Choroid plexus epithelial cell (primary cell): ENCODE measurements at regions not wholly inside any gene's neighbourhood (a gene's known extent, or its start where the extent isn't known, plus 50 kb on each side); places are given as distances from the start of the nearest gene placed in this dataset.
A peak's percentile ranks its signal among the peaks of the same experiment; 100 is the strongest.

Experiments
- DNase-seq: peaks from one replicate; pipeline ENCODE4 v3.0.0-alpha.2; 2010; ENCODE audit warnings: low read depth
- H3K4me3 ChIP-seq: 2 replicates; pipeline ENCODE4 v1.5.1; 2011; ENCODE audit warnings: low read depth, mild to moderate bottlenecking, control low read depth, low read length, moderate library complexity
- TF ChIP-seq, protein P1 (sequence below): conservative IDR thresholded peaks from 2 replicates; pipeline ENCODE4 v1.5.1; 2011; ENCODE audit warnings: low read depth, mild to moderate bottlenecking, control low read depth, inconsistent platforms, low read length, moderate library complexity

DNA sequence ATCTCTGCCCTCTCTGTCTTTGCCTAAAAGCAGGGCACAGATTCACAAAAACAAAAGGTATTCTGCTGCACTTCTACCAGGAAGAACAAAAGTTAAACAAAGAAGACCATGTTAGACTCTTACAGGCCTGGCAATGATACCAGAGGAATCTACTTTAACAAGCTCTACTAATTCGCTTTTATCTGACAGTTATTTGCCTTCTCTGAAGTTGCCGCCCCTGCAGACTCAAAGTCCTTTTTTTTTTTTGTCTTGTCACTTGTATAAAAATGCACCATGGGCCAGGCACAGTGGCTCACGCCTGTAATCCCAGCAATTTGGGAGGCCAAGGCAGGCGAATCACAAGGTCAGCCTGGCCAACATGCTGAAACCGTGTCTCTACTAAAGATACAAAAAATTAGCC, 176.5 kb upstream of the UBL3 start:
- no peak for DNase-seq
- H3K4me3 ChIP-seq = no peak overlapping the region
- TF ChIP-seq, protein P1, sequence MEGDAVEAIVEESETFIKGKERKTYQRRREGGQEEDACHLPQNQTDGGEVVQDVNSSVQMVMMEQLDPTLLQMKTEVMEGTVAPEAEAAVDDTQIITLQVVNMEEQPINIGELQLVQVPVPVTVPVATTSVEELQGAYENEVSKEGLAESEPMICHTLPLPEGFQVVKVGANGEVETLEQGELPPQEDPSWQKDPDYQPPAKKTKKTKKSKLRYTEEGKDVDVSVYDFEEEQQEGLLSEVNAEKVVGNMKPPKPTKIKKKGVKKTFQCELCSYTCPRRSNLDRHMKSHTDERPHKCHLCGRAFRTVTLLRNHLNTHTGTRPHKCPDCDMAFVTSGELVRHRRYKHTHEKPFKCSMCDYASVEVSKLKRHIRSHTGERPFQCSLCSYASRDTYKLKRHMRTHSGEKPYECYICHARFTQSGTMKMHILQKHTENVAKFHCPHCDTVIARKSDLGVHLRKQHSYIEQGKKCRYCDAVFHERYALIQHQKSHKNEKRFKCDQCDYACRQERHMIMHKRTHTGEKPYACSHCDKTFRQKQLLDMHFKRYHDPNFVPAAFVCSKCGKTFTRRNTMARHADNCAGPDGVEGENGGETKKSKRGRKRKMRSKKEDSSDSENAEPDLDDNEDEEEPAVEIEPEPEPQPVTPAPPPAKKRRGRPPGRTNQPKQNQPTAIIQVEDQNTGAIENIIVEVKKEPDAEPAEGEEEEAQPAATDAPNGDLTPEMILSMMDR = no peak

DNA sequence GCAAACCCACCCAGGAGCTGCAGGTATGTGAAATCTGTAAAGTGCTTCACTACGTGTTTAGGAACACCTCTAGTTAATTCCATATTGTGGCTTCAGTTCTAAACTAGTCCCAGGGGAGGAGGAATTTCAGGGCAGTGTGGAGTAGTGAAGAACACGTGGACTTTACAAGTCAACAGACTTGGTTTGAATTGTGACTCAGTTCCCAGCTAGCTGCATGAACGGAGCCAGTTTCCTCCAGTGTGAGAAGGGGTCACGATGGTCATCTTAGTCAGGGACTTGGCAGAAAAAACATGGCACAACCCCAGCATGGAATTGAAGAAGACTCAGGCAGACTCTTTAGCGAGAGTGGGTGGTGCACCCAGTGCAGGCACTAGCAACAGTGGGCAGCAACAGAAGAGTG, 175.7 kb upstream of the UBL3 start:
- TF ChIP-seq, protein P1 = no peak
- no peak overlapping the region for H3K4me3 ChIP-seq
- peak; percentile 41 for DNase-seq

DNA sequence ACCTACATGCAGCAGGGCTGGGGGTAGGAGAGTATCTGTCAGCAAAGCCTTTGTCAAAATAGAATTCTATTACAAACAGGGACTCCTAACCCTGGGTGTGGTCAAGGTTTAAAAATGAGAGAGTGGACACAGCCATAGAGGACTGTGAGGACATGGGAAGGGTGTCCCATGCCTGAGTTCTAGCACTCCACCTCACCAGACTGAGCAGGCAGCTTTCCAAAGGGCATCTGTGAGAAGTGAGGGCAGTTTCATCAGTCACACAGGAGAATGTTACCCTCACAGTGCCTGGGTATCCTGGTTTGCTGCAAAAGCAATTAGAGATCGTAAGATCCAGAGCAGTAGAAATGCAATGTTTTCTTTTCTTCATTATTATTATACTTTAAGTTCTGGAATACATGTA, 174.9 kb upstream of the UBL3 start:
- DNase-seq = no peak

DNA sequence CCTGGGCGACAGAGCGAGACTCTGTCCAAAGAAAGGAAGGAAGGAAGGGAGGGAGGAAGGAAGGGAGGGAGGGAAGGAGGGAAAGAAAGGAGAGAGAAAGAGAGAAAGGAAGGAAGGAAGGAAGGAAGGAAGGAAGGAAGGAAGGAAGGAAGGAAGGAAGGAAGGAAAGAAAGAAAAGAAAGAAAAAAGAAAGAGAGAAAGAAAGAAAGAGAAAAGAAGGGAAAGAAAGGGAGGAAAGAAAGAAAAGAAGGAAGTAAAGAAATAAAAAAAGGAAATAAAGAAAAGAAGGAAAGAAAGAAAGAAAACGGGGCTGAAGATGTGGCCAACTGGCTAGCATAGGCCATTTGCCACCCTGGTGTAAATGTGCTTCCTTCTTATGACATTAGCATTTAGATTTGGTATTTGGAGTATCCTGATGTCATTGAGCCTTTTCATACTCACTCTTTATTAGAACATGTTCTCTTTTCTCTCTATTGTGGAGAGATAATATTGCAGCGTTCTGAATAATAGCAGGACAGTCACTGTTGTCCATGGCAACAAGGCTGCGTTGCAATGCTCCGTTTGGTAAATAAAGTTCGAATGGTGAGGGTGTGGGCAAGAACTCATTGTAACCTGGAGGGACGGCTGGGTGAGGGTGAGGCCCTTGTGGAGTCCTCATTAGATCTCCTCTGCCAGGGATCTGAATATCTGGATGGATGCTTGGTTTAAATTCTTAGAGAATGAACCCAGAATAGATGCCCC, 173.9 kb upstream of the UBL3 start:
- TF ChIP-seq, protein P1 = no peak
- no peak overlapping the region for H3K4me3 ChIP-seq
- no peak for DNase-seq

More for the DNA sequence above, 174.9 kb upstream of the UBL3 start:
- TF ChIP-seq, protein P1 = no peak
- no peak overlapping the region for H3K4me3 ChIP-seq

DNA sequence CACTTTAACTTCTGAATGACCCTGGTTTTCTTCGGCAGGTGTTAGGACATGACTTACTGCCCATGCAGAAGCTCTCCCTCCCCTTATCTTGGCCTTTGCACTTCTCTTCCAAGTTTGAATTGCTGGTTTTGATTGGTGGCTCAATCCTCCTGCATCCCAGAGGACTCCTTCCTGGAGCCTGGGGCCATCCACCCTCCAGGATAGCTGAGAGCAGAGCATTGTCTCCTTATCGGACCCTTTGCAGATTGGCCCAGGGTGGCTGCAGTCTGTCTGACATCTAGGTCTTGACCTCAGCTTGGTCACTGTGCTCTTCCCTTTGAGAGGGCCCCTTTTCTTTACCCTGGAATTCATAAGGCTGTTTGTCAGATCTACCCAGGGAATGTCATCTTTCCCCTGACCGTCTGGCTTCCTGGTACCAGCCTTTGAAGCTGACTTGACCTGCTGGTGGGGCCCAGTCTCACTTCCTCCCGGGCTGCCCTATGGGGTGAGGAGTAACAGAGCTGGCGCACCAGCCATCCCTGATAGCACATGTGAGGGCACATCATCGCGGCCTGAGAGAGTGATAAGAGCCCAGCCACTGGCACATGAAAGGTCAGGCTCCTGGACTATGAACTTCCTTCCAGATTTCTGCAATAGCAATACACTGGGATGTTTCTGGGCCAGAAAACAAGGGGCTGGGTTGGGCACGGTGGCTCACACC, 172.9 kb upstream of the UBL3 start:
- TF ChIP-seq, protein P1 = no peak
- DNase-seq = no peak
- no peak overlapping the region for H3K4me3 ChIP-seq

DNA sequence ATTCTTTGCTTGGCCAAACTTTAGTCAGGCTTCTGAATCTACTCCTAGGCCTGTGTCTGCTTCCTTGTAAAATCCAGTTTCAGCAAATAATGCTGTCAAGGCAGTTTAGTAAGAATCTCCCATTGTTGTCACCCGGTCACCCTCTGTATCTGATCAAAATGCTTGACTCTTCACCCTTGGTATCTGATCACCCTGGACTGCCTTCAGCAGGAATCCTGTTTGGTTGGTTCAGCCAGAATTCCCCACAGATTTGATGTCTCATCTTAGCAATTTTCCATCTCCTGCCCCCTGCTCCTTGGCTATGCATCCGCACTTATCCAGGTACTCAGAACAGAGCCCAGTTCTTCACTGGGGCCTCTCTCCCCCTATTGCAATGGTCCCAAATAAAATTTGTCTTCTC, 172.4 kb upstream of the UBL3 start:
- H3K4me3 ChIP-seq = no peak overlapping the region
- TF ChIP-seq, protein P1 = no peak
- no peak for DNase-seq

DNA sequence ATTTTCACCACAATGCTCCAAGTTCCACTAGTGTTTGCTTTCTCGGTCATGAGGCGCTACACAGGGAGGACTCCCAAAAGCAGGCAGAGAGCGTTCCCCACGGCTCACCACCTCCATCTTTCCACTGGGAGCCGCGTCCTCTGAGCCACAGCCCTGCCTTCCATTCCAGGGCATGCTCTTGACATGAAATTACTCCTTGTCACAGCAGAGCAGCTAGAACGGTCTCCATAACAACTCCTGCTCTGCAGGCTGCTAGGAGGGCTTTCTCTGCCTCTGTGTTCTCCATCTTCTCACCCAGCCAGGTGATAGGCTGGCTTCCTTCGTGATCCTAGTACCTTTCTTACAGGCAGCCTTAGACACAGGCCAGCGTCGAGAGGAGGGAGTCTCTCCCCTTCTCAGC, 171.8 kb upstream of the UBL3 start:
- DNase-seq = no peak
- no peak overlapping the region for H3K4me3 ChIP-seq
- TF ChIP-seq, protein P1 = no peak
